Fibroblast of gingiva (primary cell): ENCODE measurements at regions not wholly inside any gene's neighbourhood (a gene's known extent, or its start where the extent isn't known, plus 50 kb on each side); places are given as distances from the start of the nearest gene placed in this dataset.
A peak's percentile ranks its signal among the peaks of the same experiment; 100 is the strongest.

Source experiments
- DNase-seq: peaks from one replicate; pipeline ENCODE4 v3.0.0-alpha.2; 2011; ENCODE audit warnings: low read depth

DNA sequence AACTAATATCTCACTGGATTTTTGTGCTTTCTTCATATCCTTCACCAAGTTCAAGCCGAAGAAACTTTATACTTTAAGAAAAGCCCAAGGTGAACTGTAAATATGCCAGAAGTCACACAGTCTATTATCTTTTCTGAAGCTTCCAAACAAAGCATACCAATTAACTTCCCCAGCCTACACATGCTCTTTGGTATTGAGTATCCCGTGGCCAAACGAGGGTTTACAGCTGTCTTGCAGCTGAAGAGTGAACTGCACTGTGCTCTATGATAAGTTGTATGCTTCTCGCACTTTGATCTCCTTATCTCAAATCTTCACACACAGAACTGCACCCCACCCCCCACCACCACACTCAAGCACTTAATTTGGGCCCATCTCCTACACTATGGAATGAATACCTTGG lies 215.6 kb upstream of the VEPH1 start:
- no peak for DNase-seq

DNA sequence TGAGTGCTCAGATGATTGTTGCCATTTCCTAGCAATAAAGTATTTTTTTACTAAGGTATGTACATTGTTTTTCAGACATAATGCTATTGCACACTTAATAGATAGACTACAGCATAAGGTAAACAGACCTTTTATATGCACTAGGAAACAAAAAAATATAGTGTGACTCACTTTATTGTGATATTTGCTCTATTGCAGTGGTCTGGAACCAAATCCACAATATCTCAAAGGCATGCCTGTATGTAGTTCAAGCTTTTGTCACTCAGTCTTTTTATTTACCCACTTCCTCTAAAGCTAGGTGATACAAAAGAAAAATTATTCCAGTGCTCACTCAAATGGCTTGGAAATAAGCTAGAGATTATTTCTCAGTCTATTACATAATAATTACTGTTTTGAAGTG lies 209.9 kb upstream of the VEPH1 start:
- DNase-seq, result no peak

DNA sequence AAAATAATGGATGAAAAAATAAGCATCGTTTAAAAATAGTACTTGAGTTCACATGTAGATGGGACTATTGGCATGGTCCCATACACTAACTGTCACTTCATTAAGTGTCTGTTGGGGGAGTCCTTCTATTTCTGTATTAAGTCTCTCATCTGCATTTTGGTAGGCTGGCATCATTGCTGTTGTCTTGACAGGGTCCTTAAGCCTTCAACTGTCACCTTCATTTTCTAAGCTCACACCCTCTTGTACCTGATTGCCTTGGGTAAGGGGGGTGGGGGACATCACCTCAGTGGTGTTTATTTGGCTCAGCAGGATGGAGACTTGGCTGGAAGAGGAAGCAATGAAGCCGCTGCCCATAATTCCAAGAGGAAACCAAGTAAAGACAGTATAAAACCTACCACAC lies 202.0 kb upstream of the VEPH1 start:
- no peak for DNase-seq

DNA sequence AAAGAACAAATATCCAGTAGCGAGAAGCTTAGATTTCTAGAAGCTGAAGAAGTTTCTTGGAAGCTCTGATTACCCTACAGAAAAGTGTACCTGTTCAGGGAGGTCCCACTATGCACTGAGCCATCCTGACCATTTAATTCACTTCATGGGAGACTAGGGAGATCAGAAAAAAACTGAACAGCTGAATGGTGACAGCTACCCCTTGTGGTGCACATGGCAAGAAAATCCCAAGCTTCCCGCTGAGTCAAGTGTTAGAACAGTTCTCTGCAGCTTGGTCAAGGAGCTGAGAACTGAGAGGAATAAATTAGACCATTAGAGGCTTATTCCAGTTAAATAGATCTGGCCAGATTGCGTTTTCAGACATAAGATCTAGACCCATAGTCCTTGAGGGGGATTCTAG lies 197.2 kb upstream of the VEPH1 start:
- no peak for DNase-seq

DNA sequence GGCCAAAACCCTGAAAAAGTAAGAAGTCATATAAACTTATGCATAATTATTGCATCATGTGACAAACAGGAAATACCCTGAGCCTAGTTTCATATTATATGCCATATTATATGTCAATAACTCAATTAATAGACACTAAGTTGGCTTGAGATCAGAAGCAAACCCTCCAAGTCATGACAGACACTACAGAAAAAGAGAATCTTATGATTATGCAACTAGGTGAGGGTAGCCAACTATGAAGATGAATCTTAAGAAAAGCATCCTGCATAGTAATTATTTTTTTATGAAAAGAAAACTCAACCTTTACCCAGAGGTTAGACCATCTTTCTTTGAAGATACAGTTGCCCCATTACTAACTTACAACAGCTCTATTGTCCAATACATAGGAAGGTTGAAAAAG lies 192.4 kb upstream of the VEPH1 start:
- DNase-seq, result peak; percentile 34

DNA sequence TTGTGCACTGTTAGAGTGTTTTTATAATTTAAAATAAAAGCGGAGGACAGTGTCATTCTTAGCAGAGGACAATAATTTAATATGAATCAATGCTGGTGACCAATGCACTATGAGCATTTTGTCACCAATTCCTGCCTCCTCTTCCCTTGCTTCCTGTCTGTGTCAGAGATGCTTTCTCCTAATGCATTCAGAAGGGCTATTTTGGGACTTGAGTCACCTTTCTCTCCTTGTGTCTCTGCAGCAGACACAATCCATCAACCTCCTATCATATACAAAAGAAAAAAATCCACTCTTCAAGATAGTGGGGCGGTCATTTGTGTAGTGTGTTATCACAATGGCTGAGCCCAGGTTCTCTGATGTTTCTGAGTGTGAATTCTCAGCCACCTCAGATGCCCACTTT lies 191.9 kb upstream of the VEPH1 start:
- no peak for DNase-seq

DNA sequence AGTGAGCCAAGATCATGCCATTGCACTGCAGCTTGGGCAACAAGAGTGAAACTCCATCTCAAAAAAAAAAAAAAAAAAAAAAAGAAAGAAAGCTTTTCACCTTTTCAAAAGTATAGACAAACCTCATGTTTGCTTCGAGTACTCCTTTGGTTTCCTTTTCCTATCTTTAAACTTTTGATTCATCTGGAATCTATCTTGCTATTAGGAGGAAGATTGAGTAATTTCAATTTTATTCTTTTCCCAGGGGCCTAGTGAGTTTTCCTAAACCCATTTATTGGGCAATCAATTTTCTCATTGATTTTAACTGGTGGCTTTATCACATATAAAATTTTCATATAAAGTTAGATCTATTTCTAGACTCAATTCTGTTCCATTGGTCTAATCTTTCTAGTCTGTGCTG lies 190.5 kb upstream of the VEPH1 start:
- DNase-seq, result peak; percentile 8

DNA sequence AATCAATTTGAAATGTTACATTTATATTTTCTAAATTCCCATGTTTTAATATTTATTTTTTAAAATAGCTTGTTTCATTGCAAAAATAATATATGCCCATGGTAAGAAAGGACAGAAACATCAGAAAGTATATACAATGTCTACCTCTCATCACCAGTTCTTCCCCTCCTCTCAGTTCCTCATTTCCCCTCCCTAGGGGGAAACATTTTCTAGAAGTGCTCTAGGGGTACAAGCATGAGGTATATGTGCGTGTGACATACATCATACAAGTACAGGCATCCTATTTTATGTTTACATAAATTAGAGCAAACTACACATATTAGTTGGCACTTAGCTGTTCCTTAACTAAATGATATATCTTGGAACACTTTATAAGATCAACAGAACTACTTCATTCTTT lies 189.3 kb upstream of the VEPH1 start:
- no peak for DNase-seq

DNA sequence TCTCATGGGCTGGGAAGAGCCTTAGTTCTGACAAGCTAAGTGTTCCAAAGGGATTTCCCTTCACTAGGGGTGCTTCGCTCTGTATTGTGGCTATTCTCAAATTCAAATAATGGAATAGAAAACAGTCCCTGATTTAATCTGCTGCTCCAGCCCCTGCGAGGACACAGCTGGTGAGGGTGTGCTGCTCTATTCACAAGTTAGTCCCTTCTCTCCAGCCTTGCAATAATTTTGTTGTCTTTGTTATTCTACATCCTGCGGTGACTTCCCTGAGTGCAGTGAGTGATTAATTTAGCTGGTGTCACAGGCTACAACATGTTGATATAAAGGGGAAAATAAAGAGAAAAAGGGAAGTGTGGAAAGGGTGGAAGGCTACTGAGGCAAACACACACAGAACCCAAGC lies 180.5 kb upstream of the VEPH1 start:
- DNase-seq, result no peak

DNA sequence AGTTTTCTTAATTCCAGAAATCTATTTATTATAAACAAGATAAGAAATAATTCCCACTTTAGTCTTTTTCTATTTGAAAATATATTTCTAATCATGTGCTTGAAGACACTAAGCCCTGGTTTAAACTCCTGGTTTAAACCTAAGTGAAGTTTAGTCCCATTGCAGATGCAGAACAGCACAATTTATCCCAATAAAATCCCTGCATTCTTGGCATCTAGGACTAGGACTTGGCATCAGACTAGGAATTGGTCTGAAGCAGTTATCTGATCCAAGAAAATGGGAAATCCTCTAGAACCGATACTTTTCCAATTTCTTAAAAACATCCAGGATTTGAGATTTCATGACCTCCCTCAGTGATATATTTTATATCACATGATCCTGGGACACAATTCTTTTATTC lies 168.8 kb upstream of the VEPH1 start:
- DNase-seq, result no peak

DNA sequence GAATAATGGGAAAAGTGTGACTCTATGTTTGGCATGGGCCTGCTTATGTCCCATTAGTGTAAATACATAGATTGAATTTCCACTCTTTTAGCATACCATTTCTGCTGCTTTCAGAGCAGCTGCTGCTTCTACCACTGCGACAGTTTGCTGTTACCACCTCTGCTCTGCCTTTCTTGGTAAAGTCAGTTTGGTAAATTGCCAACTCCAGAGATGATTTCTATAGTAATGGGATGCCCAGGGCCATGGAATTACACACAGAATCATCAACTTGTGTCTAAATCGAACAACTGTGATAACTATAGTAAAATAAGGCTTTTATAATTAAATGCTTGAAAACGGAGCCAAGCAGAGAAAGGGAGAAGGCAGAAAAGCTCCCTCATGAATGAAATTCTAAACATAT lies 168.4 kb upstream of the VEPH1 start:
- no peak for DNase-seq

DNA sequence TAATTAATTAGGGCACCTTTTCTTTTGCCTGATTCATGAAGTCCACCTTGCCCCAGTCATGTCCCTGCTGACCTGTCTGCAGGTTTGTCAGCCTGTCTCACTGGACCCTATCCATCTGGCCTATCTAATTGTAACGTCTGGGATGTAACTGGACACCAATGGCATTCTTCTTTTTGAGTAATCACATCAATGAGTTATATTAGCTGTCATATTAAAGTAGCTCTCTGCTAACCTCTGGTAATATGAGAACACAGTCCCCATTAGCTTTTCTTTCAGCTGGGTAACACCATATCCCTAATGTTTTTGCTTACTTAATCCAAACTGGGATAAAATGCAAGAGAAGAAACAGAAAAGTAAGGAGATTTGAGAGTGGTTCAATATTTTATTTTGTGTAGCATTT lies 166.2 kb upstream of the VEPH1 start:
- DNase-seq, result peak; percentile 24

DNA sequence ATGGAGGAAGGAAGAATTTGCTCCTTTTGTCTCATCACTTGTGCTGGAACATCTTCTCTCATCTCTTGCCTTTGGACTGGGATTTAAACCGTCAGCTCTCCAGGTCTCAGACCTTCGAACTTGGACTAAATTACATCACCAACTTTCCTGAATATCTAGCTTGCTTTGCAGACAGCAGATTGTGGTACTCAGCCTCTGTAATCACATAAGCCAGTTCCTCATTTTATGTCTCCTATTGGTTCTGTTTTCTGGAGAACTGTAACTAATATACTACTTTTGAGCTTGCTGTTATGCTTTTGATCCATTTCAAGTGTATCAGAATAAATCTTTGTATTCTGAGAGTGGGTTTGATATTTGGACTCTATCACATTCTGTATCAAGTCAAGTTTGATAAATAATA lies 164.3 kb upstream of the VEPH1 start:
- DNase-seq, result no peak

DNA sequence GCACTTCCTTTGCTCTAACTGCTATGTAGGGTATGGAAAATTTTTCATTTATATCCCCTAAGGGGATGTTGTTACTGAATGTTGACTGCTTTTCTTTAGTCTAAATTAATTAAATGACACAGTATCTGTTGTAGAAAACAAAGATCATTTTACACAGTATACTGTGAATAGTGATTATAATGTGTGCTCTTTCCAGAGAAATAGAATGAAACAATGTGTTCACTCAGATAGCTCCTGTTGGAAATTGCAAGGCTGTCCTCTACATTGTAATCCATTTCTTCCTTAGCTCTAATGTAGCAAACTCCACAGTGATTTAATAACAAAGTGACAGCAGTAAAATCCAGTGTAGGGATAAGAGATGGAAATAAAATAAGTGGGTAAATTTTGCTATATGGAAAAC lies 159.0 kb upstream of the VEPH1 start:
- DNase-seq, result no peak

DNA sequence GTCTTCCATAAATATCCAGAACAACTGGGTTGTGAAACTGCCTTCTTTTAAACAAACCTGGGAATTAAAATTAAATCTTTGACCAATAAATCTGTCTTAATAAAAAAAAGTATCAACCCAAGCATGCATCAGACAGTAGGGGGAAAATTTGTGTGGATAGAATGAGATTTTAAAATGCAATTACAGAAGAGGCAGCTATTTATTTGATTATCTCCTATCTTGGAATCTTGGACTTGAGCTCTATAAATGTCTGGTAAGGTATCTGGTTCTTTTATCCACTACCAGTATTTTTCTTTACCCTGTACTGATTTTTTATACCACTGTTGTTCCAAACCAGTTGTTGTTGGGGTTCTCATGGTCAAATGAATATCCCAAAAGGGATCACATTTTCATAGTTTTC lies 157.6 kb upstream of the VEPH1 start:
- DNase-seq, result no peak

DNA sequence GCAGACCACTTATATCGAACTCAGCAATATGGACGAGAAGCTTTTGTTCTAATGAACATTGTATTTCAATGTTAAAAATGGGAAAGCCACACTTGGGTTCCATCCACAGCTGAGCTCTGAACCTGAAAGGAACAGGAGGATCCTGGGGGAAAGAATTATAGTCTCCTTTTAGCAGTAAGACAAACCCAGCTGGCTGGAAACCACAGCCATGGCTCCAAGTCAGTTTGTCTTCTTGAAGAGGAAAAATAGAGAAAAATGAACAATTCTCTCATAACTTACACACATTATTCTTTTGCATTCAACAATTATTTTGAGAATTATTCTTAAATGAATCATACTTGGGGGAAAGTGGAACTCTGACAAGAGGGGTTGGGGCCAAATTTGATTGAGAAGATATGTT lies 149.2 kb upstream of the VEPH1 start:
- DNase-seq, result no peak

DNA sequence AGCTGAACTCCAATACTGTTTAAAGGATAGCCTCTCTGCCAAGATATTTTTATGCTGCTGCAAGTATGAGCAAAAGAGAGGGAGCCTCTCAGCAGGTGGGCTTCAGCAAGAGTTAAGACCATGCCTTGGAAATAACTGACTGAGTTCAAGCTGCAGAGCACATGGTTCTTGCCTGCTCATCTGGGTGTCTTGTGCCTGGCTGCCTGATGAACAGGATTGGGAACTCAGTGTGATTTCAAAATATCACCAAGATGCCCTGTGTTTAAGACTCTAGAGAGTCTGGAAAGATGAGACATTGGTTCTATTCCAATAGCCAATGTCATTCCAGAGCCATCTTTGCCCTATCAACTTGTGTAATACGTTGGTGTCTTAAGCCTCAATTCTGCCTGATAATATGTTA lies 147.5 kb upstream of the VEPH1 start:
- no peak for DNase-seq

DNA sequence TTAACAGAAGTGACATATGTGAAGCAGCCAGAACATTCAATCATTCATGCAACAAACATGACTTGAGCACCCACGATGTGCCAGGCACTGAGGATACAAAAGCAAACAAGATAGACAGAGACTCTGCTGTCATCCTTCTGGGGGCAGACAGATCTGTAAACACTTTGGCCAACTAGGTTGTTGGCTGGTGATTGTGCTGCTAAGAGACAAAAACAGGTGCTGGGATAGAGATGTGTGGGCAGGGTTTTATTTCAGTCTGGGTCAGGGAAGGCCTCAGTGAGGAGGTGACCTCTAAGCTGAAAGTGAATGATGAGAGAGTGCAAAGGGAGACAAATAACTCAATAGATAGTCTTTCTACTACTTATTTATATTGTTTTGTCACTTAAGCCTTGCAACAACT lies 147.0 kb upstream of the VEPH1 start:
- no peak for DNase-seq

DNA sequence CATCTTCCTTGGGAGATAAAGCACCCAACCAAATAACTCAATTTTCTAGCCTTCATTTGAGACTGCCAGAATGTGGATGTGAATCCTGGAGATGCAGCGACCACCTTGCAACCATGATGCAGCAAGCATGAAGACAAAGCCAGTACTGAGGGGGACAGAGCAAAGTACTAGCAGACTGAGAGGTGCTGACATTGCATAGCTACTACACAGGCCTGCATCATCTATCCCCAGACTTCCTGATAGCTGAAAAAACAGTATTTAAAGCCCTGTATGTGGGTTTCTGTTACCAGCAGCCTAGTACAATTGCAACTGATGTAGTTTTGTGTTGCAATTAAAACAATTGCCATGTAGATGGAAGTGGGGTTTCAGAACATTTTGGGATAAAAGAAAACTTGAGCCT lies 146.3 kb upstream of the VEPH1 start:
- no peak for DNase-seq

DNA sequence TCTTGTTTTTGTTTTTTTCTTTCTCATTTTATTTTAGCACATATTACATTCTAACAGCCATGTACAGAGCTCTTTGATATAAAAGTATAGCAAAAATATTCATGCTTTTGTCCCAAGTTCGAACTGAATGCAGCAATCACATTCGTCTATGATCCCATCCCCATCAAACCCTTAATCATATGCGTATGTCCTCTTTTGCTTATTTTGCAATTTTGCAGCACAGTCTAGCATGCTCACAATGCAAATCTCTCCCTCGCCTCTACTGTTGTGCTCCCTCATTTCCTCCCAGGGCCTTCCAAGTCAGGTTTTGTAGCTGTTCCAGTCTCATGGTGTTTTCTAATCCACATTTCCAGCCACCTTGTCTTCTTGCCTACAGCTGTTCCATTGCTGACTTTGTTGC lies 144.6 kb upstream of the VEPH1 start:
- no peak for DNase-seq

DNA sequence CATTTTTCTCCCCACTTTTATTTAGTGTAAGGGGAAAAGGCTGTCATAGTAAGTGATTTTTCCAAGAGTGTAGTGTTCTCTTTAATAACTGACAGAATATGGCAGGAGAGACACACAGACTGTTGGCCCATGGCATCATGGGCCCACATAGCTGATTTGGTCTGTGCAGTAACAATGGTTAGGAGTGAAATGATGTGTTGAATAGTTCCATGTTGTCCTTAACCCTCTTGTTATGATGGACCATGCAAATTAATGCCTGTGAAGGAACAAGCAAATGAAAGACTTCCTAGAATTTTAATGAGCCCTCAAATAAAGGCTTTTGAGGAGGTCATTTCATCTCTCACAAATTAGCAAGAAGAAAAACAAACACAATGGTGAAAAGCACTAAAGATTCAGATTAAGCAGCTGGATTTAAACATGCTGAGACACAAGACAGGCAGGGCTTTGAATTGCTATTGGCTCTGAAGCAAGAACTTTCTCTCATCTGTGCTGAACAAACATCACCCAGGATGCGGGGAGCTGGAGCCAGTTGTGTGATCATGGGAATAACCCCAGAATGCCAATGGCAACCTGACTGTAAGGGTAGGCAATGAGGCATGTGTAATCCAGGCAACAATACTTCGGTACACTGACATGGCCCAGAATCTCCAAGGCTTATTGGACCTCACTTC lies 136.7 kb upstream of the VEPH1 start:
- no peak for DNase-seq

DNA sequence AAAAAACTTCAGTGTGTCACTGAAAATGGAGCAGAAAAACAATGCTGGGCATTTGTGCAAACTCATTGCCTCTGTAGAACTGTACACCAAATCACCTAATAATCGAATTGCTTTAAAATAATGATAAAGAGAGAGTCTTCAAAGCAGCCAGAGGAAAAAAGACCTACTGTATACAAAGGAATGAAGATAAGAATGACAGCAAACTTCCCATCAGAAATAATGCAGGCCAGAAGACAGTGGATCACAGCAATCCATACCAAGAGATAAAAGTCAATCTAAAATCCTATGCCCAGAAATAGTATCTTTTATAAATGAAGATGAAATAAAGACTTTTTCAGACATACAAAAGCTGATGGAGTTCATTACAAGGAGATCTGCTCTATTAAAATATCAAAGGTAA lies 134.7 kb upstream of the VEPH1 start:
- no peak for DNase-seq

DNA sequence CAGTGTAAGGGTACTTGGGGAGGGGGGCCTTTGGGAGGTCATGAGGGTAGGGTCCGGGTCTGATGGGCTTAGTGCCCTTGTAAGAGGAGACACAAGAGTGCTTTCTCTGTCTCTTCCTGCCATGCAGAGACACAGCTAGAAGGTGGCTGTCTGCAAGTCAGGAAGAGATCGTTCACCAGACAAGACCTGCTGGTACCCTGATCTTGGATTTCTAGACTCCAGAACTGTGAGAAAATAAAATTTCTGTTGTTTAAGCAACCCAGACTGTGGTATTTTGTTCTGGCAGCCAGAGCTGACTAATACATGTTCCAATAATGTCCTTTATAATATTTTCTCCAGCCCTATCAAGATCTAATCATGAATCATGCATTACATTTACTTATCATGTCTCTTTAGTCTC lies 130.0 kb upstream of the VEPH1 start:
- no peak for DNase-seq

DNA sequence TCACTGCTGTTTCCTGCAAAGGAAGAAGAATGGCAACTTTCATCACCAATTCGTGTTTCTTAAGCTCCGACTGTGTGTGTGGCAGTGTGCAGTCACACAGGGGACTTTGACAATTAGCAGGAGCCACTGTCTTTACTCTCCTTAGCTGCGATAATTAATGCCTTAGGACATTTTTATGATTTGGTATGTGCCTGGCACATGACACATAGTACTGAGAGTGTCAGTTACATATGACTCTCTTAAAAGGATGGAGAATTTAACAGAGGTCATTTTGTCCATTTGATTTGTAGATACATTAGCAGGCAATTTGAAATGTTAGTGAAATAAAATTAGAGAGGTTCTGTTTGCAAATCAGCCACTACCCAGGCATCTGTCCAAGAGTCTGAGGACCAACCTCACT lies 128.9 kb upstream of the VEPH1 start:
- no peak for DNase-seq

DNA sequence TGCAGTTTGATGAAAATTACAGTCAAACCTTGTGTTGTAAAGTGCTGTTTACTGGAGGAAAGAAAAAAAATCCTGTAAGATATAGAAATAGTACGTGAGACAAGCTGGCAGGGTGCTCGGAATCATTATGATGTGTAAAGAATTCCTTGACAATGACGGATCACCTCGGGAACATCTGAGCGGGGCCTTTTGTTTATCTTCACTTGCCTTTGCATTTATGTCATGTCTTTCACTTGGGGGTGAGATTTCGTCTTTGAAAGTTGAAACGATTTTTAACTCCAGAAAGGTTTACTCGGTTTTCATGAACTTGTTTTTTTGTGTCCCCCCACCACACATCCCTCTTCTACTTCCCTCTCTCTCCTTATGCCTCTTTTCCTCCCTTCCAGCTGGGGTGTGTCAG lies 128.3 kb upstream of the VEPH1 start:
- DNase-seq, result no peak
